Endothelial cell of umbilical vein (primary cell): ENCODE measurements at regions not wholly inside any gene's neighbourhood (a gene's known extent, or its start where the extent isn't known, plus 50 kb on each side); places are given as distances from the start of the nearest gene placed in this dataset.

Experiments
- BruUV-seq: library from RNA; stranded (reverse); fragments of 400-500 nt; replicated peaks from 2 replicates; lab custom pipeline; 2021; lab: Mats Ljungman, UMichigan
- CTCF ChIA-PET: fragments of 300-600, 350-600 bp; sonication (Branson Sonifier 250); formaldehyde crosslinking; loops from one replicate; lab custom pipeline; 2021; ENCODE audit warnings: antibody characterized with exemption, inconsistent platforms; lab: Charles Lee
- POLR2A ChIA-PET: fragments of 300-600, 350-600 bp; sonication (Branson Sonifier 250); formaldehyde crosslinking; loops from one replicate; lab custom pipeline; 2021; ENCODE audit warnings: antibody characterized with exemption, inconsistent platforms; lab: Charles Lee
- DNase-seq: peaks from one replicate; pipeline ENCODE4 v3.0.0-alpha.2; 2011; ENCODE audit warnings: low read depth, low spot score
- FAIRE-seq: peaks from 2 replicates; lab custom pipeline; 2011; peaks lifted over from hg19 to GRCh38; lab: Jason Lieb, UNC
- H2AFZ ChIP-seq: 2 replicates; pipeline ENCODE4 v1.6.0; 2012; ENCODE audit warnings: low read depth, low read length, control low read depth, inconsistent platforms
- H3K27ac ChIP-seq: 2 replicates; pipeline ENCODE4 v1.5.1; 2011; ENCODE audit warnings: low read depth, mild to moderate bottlenecking, control low read depth, low read length, moderate library complexity; ENCODE audit not compliant: insufficient read depth
- H3K27me3 ChIP-seq, 2 experiments: 2 replicates each; pipeline versions ENCODE4 v1.6.0 to v1.6.1; 2011; ENCODE audit warnings: low read length in 2 of 2, mixed read lengths in 1 of 2; ENCODE audit not compliant: control insufficient read depth in 2 of 2, insufficient read depth in 2 of 2
- H3K36me3 ChIP-seq, 2 experiments: 2 replicates in 1 of 2; 3 replicates in 1 of 2; pipeline ENCODE4 v1.5.1; 2011; ENCODE audit warnings: low read length in 2 of 2, mild to moderate bottlenecking in 1 of 2, moderate library complexity in 1 of 2; ENCODE audit not compliant: control insufficient read depth in 2 of 2, insufficient read depth in 2 of 2; ENCODE audit errors: extremely low read depth in 1 of 2
- H3K4me1 ChIP-seq: 3 replicates; pipeline ENCODE4 v1.5.1; 2011; ENCODE audit warnings: mild to moderate bottlenecking, low read length; ENCODE audit not compliant: control insufficient read depth, insufficient read depth; ENCODE audit errors: extremely low read depth
- H3K4me2 ChIP-seq: 2 replicates; pipeline ENCODE4 v1.6.1; 2011; ENCODE audit warnings: low read length, control low read depth, mixed read lengths; ENCODE audit not compliant: insufficient read depth
- H3K4me3 ChIP-seq, 3 experiments: fragments of 200-600 bp in 1 of 3; sonication (generic), shearing (Covaris generic) in 1 of 3; replicated peaks in 1 of 3; 2 replicates each; pipeline ENCODE4 v1.5.1; 2011 to 2016; ENCODE audit warnings: control low read depth in 3 of 3, low read length in 3 of 3, mild to moderate bottlenecking in 2 of 3, inconsistent platforms in 1 of 3, low read depth in 1 of 3, moderate library complexity in 1 of 3; ENCODE audit not compliant: insufficient read depth in 1 of 3
- H3K79me2 ChIP-seq: 2 replicates; pipeline ENCODE4 v1.6.0; 2012; ENCODE audit warnings: low read length, inconsistent platforms; ENCODE audit not compliant: control insufficient read depth, insufficient read depth
- H3K9ac ChIP-seq: replicated peaks from 2 replicates; pipeline ENCODE3; 2011; ENCODE audit warnings: low read length, control low read depth; ENCODE audit not compliant: insufficient read depth; ENCODE audit errors: extremely low read depth
- H3K9me1 ChIP-seq: replicated peaks from 3 replicates; pipeline ENCODE4 v1.6.0; 2011; ENCODE audit warnings: mild to moderate bottlenecking, low read length; ENCODE audit not compliant: control insufficient read depth, insufficient read depth; ENCODE audit errors: extremely low read depth
- H3K9me3 ChIP-seq: replicated peaks from 2 replicates; pipeline ENCODE4 v1.5.1; 2012; ENCODE audit warnings: low read length, inconsistent platforms; ENCODE audit not compliant: control insufficient read depth, insufficient read depth
- H4K20me1 ChIP-seq: replicated peaks from 2 replicates; pipeline ENCODE3; 2011; ENCODE audit warnings: mild to moderate bottlenecking, low read length; ENCODE audit not compliant: control insufficient read depth, insufficient read depth; ENCODE audit errors: extremely low read depth
- CTCF ChIP-seq, 2 donors: IDR thresholded peaks; 1 replicate in 1 of 2; 2 replicates in 1 of 2; pipeline ENCODE4 v1.5.1; 2011; ENCODE audit warnings: low read length in 2 of 2, mild to moderate bottlenecking in 2 of 2, moderate library complexity in 2 of 2, control low read depth in 1 of 2, inconsistent platforms in 1 of 2, low read depth in 1 of 2; ENCODE audit not compliant: insufficient read depth in 1 of 2; ENCODE audit errors: extremely low read depth in 1 of 2
- EZH2 ChIP-seq: IDR thresholded peaks from 2 replicates; pipeline ENCODE4 v1.6.1; 2012; ENCODE audit warnings: borderline replicate concordance, low read depth, mild to moderate bottlenecking, moderate library complexity, low read length, inconsistent platforms; ENCODE audit not compliant: severe bottlenecking
- FOS ChIP-seq: IDR thresholded peaks from 2 replicates; pipeline ENCODE4 v1.6.1; 2011; ENCODE audit warnings: mild to moderate bottlenecking, low read length, moderate library complexity, borderline replicate concordance; ENCODE audit not compliant: insufficient read depth
- GATA2 ChIP-seq: IDR thresholded peaks from 2 replicates; pipeline ENCODE4 v1.7.0; 2011; ENCODE audit warnings: low read depth, mild to moderate bottlenecking, moderate library complexity, mixed read lengths, low read length; ENCODE audit not compliant: insufficient read length, insufficient read depth
- JUN ChIP-seq: IDR thresholded peaks from 2 replicates; pipeline ENCODE4 v1.6.1; 2011; ENCODE audit warnings: borderline replicate concordance, low read depth; ENCODE audit not compliant: insufficient read length, insufficient read depth
- MAX ChIP-seq: IDR thresholded peaks from 2 replicates; pipeline ENCODE4 v1.6.1; 2011; ENCODE audit not compliant: insufficient read depth, insufficient read length
- MYC ChIP-seq: IDR thresholded peaks from one replicate; pipeline ENCODE4 v1.6.1; 2011; ENCODE audit warnings: mild to moderate bottlenecking, low read depth, low read length
- POLR2A ChIP-seq: IDR thresholded peaks from 2 replicates; pipeline ENCODE4 v1.6.1; 2012; ENCODE audit warnings: low read depth, mild to moderate bottlenecking, control low read depth, low read length
- POLR2AphosphoS5 ChIP-seq: IDR thresholded peaks from 2 replicates; pipeline ENCODE4 v1.6.1; 2012; ENCODE audit warnings: low read depth, mild to moderate bottlenecking, control low read depth, low read length, moderate library complexity; ENCODE audit not compliant: insufficient read depth
- dilution Hi-C: fragments of 300-500 bp; cut with MboI; formaldehyde crosslinking; loops from one replicate; pipeline ENCODE4 v1.15.0; 2019; ENCODE audit warnings: low sequenced_read_pairs; ENCODE audit not compliant: extremely low pct_ligation_motif_present
- intact Hi-C: fragments of 100-400 bp; cut with micrococcal nuclease; formaldehyde crosslinking; loops from one replicate; pipeline ENCODE4 v1.10.0; 2022

DNA sequence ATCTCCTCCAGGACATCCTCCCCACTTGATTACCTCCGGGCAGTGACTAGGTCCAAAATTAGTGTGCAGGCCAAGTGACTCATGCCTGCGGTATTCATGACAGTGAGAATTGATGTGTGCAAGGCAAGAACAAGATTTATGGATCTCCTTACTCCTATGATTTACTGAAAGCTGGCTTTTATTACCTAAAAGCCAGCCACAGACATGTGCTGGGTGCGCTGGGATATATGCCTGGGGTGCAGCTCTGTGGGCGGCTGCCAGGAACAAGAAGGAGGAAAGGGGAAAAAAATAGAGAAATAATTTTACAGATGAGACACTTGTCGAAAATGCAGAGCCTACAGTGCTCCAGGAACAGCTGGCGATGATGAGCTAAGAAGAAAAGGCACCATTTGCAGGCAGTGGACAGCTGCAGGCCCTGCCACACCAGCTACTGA is 359.3 kb downstream of the CMPK2 start:
- no TSS peak for BruUV-seq
- H3K4me1 ChIP-seq = no peaks in the 10 kb centered on the region
- FAIRE-seq (no peak), DNase-seq (no peak)
- no peak overlapping the region for H3K27ac ChIP-seq
- H3K9ac ChIP-seq = no peak overlapping the region
- CTCF ChIA-PET = no interaction called here
- TF ChIP-seq JUN (no peak), POLR2AphosphoS5 (no peak), FOS (no peak), POLR2A (no peak), MAX (no peak), GATA2 (no peak), CTCF (IDR thresholded peaks at IDR 0.05; ENCODE audit: extremely low read depth in 1 of 2, insufficient read depth in 1 of 2, low read depth in 1 of 2, low read length in 2 of 2) (no peak), EZH2 (no peak), MYC (no peak)
- intact Hi-C loops = no loop called here
- H3K36me3 ChIP-seq = no peaks in the 10 kb centered on the region
- H2AFZ ChIP-seq = no peak overlapping the region
- no peaks in the 10 kb centered on the region for H3K79me2 ChIP-seq
- no peaks in the 10 kb centered on the region for H4K20me1 ChIP-seq
- H3K27me3 ChIP-seq = no peaks in the 10 kb centered on the region
- dilution Hi-C loops = no loop called here
- peaks cover 2% of the 10 kb centered on the region for H3K9me3 ChIP-seq
- no peaks in the 10 kb centered on the region for H3K9me1 ChIP-seq
- POLR2A ChIA-PET = no interaction called here
- H3K4me3 ChIP-seq = no peak overlapping the region
- no peak overlapping the region for H3K4me2 ChIP-seq
